LNCAP (cell line): ENCODE measurements at regions not wholly inside any gene's neighbourhood (a gene's known extent, or its start where the extent isn't known, plus 50 kb on each side); places are given as distances from the start of the nearest gene placed in this dataset.

Experiments
- TF ChIP-seq, protein P1 (sequence below): fragments of 450-650 bp; IDR thresholded peaks from 2 replicates; pipeline ENCODE4 v1.5.1; 2017; ENCODE audit warnings: mild to moderate bottlenecking

DNA sequence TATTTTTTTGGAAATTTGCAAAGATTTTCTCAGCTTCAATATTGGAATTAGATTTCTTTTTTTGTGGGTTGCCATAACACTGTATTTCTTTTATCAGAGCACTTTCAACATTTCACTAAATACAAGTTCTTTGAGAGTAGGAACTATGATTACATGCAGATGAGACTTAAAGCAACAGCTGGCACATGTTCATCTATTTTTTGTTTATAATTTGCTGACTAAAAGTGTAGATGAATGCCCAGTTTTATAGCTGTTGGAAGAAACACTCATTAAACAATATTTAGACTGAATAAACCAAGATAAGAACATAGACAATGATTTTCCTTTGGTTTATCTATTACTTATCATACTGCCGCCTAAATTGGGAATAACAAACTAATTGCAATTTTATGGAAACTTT is 803.0 kb upstream of the KLHL1 start:
- TF ChIP-seq, protein P1, sequence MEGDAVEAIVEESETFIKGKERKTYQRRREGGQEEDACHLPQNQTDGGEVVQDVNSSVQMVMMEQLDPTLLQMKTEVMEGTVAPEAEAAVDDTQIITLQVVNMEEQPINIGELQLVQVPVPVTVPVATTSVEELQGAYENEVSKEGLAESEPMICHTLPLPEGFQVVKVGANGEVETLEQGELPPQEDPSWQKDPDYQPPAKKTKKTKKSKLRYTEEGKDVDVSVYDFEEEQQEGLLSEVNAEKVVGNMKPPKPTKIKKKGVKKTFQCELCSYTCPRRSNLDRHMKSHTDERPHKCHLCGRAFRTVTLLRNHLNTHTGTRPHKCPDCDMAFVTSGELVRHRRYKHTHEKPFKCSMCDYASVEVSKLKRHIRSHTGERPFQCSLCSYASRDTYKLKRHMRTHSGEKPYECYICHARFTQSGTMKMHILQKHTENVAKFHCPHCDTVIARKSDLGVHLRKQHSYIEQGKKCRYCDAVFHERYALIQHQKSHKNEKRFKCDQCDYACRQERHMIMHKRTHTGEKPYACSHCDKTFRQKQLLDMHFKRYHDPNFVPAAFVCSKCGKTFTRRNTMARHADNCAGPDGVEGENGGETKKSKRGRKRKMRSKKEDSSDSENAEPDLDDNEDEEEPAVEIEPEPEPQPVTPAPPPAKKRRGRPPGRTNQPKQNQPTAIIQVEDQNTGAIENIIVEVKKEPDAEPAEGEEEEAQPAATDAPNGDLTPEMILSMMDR = no peak

DNA sequence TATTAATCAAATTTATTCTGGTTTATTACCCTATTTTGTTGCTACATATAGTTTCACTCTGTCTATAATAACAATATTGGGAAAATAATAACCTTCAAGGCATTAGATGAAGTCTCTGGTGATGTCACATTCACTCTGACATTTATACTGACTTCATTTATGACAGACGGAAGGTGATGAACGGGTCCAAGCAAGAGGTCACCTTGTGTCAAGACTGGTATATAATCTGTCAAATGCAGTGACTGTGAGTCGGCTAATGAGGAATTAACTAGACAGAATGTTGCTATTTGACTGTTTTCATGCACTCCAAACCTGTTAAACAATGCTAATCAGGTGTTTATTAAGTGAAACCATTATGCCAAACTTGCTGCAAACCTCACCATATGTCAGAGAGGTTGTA is 800.5 kb upstream of the KLHL1 start:
- TF ChIP-seq, protein P1 = no peak

DNA sequence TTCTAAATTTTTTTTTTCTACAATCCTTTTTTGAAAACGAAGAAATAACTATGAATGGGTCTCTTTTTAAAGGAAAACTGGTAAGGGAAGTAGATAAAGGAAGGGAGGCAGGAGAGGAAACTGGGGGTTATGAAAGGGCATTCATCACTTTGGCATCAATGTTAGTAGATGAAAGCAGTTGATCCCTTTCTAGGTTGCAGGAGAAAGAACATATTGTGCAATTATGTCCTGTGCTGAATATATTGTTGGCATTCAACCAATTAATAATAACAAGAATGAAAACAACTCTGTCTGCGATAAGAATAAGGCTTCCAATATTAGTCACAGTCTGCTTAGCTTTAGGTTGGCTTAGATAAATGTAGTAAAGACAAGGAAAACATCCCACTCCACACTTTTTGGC is 796.8 kb upstream of the KLHL1 start:
- TF ChIP-seq, protein P1 = no peak

DNA sequence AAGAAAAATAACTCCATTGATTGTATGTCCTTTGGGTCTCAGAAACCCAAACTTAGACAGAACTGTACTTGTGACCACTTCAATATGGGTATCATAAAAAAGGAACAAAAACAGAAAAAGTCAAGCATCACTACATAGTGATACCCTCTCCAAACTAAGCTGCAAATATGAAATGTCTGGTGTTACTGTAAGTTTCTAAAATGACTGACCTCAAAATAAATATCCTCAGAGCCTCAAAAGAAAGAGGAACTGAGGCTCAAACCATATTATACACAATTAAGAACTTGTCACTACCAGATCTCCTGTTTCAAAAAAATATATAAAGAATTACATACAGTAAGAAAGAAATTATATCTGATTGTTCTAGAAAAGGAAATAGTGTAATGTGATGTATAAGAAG is 787.9 kb upstream of the KLHL1 start:
- TF ChIP-seq, protein P1 = no peak

DNA sequence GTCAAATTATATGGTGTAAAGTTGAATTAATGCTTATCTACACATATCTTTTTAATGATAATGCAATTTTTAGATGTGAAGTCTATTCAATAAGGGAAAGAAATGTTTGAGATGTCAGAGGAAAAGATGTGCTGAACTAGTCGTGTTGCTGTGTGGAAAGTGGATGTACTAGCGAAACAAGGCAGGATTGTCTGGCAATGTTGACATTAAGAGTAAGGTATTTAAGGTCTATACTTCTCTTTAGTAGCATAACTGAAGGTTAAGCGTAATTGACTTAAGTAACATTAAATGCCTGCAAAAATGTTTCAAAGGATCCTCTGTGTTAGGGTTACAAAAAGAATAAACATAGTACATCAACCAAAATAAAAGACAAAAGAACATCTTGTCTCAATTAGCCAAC is 787.3 kb upstream of the KLHL1 start:
- TF ChIP-seq, protein P1 = no peak

DNA sequence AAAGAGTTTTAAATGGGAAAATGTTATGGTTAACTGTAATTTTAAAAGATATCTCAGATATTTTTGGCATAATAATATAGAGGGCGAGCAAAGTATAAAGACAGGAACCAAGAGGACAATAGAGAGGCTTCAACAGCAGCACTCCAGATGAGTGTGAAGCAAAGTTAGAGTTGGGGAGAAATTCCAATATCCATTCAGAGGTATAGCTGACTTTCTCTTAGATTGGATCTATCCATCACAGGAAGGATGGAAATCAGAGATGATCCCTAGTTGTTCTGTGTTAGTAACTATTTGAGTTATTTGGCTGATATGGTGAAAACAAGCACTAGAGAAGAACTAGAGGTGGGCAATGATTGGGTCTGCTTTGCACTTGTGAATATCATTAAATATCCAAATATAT is 786.0 kb upstream of the KLHL1 start:
- TF ChIP-seq, protein P1 = no peak

DNA sequence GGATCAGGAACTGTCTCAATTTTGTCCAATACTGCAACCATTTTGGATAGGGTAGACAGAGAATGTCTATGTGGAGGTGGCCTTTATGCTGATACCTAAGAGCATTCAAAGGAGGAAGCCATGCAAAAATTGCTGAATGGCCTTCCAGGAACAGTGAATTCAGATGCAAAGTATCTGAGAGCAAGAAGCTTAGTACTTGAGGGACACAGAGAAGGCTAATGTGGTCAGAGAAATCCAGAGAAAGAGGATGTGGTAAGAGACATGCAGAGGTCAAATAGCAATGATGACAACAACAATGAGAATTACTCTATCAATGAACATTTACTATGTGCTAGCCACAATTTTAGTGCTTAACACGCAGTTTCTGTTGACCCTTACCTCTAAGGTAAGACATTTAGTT is 785.6 kb upstream of the KLHL1 start:
- TF ChIP-seq, protein P1 = no peak

DNA sequence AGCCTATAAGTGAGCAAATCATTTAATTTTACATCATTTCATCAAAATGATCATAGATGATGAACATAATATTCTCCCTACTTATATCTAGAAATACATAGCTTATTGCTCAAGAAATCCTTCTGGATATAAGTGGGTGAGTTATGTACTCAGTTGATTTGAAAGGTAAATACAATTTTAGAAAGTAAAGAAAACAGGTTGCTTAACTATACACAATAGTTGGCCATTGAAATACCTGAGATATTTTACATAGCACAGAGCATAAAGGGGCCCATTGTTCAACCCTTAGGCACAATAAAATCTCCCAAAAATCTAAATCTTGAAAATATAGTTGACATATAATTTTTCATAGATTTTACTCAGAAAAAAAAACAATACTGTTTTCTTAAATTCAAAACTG is 782.0 kb upstream of the KLHL1 start:
- TF ChIP-seq, protein P1 = no peak
